Right atrium auricular region (tissue), 2 donors: ENCODE measurements at regions not wholly inside any gene's neighbourhood (a gene's known extent, or its start where the extent isn't known, plus 50 kb on each side); places are given as distances from the start of the nearest gene placed in this dataset.

Experiments
- DNase-seq: peaks from one replicate; pipeline ENCODE4 v3.0.0-alpha.2; 2019; ENCODE audit warnings: low spot score
- H3K27ac ChIP-seq, 2 donors: fragments of 200-600 bp; sonication (generic); 1 replicate in 1 of 2; 2 replicates in 1 of 2; pipeline ENCODE4 v1.5.1; 2016 to 2019
- H3K27me3 ChIP-seq, 2 donors: fragments of 200-600 bp; sonication (generic); one replicate each; pipeline versions ENCODE4 v1.5.1 to v1.6.0; 2017 to 2019
- H3K36me3 ChIP-seq: fragments of 200-600 bp; sonication (generic); one replicate; pipeline ENCODE4 v1.5.1; 2016
- H3K4me1 ChIP-seq, 2 donors: fragments of 200-600 bp; sonication (generic); one replicate each; pipeline versions ENCODE4 v1.5.1 to v1.6.0; 2017 to 2019
- H3K4me3 ChIP-seq, 2 donors: fragments of 200-600 bp; sonication (generic); 1 replicate in 1 of 2; 2 replicates in 1 of 2; pipeline ENCODE4 v1.5.1; 2017 to 2019; ENCODE audit warnings: mild to moderate bottlenecking in 1 of 2, moderate library complexity in 1 of 2
- H3K9me3 ChIP-seq, 2 donors: fragments of 200-600 bp; sonication (generic); one replicate each; pipeline ENCODE4 v1.5.1; 2019
- CTCF ChIP-seq, 2 donors: fragments of 200-600 bp; sonication (generic); IDR thresholded peaks; one replicate each; pipeline ENCODE4 v1.5.1; 2019; ENCODE audit warnings: antibody characterized with exemption in 2 of 2

GRCh38 chr2:241924069-241924908 is 54.8 kb downstream of the RTP5 start:
- no peak overlapping the region for H3K27ac ChIP-seq
- H3K4me1 ChIP-seq = no peaks in the 10 kb centered on the region
- H3K36me3 ChIP-seq = no peaks in the 10 kb centered on the region
- no peak overlapping the region for H3K4me3 ChIP-seq
- TF ChIP-seq CTCF (IDR thresholded peaks at IDR 0.05) = no peak
- DNase-seq = no peak
- no peaks in the 10 kb centered on the region for H3K27me3 ChIP-seq
- H3K9me3 ChIP-seq = no peaks in the 10 kb centered on the region

GRCh38 chr2:241924909-241925250 is 55.4 kb downstream of the RTP5 start:
- Histone ChIP-seq H3K4me1 (no peaks in the 10 kb centered on the region), H3K27me3 (no peaks in the 10 kb centered on the region), H3K9me3 (no peaks in the 10 kb centered on the region), H3K4me3 (no peak overlapping the region), H3K27ac (no peak overlapping the region), H3K36me3 (no peaks in the 10 kb centered on the region)
- no peak for TF ChIP-seq CTCF (IDR thresholded peaks at IDR 0.05)
- no peak for DNase-seq

DNA sequence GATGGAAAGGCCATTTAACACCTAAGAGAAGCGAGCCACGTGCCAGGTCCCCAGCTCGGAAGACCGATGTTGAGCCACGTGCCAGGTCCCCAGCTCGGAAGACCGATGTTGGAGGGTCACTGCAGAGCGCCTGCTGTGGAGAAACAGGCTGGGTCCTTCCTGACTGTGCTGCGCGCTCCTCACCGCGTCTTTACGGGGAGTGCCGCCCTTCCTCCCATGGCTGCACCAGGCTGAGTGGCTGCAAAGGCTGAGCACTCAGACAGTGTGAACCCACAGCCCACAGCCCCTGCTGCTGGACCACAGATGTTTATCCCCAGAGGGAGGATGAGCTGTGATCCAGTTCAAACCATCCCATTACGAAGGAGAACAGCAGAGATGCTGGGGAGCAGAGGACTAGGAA is 55.7 kb downstream of the RTP5 start:
- no peak for TF ChIP-seq CTCF (IDR thresholded peaks at IDR 0.05)
- no peak overlapping the region for H3K27ac ChIP-seq

GRCh38 chr2:241925821-241926441 is 56.4 kb downstream of the RTP5 start:
- H3K4me1 ChIP-seq = no peaks in the 10 kb centered on the region
- no peak overlapping the region for H3K4me3 ChIP-seq
- no peak for TF ChIP-seq CTCF (IDR thresholded peaks at IDR 0.05)
- no peaks in the 10 kb centered on the region for H3K36me3 ChIP-seq
- no peaks in the 10 kb centered on the region for H3K9me3 ChIP-seq
- no peaks in the 10 kb centered on the region for H3K27me3 ChIP-seq
- no peak overlapping the region for H3K27ac ChIP-seq
- DNase-seq = no peak

More for the DNA sequence above, 55.7 kb downstream of the RTP5 start:
- no peaks in the 10 kb centered on the region for H3K36me3 ChIP-seq
- H3K9me3 ChIP-seq = no peaks in the 10 kb centered on the region
- H3K4me1 ChIP-seq = no peaks in the 10 kb centered on the region
- H3K27me3 ChIP-seq = no peaks in the 10 kb centered on the region
- no peak overlapping the region for H3K4me3 ChIP-seq
- DNase-seq = no peak

DNA sequence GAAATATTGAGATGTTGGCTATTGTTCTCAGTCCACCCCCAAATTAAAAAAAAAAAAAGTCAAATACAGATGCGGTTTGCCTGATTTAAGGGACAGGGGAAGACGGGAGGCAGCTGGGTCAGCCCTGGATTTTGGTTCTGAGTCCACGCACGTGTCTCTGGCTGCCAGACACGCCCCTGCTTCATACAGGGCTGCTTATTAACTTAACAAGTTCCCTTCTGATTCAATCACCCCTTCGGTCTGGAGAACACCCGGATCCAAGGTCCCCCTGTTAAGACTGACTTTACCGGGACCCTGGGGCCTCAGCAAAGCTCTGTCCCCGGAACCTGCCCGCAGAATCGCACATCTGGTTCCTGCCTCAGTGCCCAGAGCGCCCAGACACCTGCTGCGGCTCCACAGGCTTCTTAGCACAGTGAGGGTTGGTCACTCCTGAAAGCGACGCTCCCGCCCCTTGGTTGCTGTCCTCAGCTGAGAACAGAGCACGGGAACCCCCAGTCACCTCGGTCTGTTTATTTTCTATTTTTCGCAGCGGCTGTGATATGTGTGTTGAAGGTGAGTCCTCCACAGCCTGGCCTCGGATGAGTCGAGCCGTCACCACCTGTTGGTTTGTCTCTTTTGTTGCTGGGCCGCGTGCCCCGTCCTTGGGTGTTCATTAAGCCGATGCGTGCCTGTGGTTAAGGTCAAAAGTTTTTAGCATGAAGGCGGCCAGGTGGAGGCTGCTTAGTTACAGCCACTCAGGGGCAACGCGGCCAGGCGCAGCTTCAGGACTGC is 57.2 kb downstream of the RTP5 start:
- H3K9me3 ChIP-seq = no peaks in the 10 kb centered on the region
- H3K4me1 ChIP-seq = no peaks in the 10 kb centered on the region
- H3K27ac ChIP-seq = no peak overlapping the region
- no peak for TF ChIP-seq CTCF (IDR thresholded peaks at IDR 0.05)
- H3K4me3 ChIP-seq = no peak overlapping the region
- DNase-seq = no peak
- no peaks in the 10 kb centered on the region for H3K27me3 ChIP-seq
- H3K36me3 ChIP-seq = no peaks in the 10 kb centered on the region
